ENCODE measurements at regions not wholly inside any gene's neighbourhood (a gene's known extent, or its start where the extent isn't known, plus 50 kb on each side); places are given as distances from the start of the nearest gene placed in this dataset.

GRCh38 chr7:118298771-118299170 lies 74.3 kb downstream of the ANKRD7 start:
- no peak for DNase-seq

GRCh38 chr7:118300177-118300576 lies 75.7 kb downstream of the ANKRD7 start:
- DNase-seq, result no peak

- DNase-seq, result no peak
Observed at GRCh38 chr7:118304100-118304499, 79.6 kb downstream of the ANKRD7 start.

GRCh38 chr7:118305671-118306070 lies 81.2 kb downstream of the ANKRD7 start:
- DNase-seq, result no peak

- DNase-seq, result no peak
Observed at GRCh38 chr7:118306771-118307170, 82.3 kb downstream of the ANKRD7 start.

- no peak for DNase-seq
Observed at GRCh38 chr7:118311121-118311836, 86.8 kb downstream of the ANKRD7 start.

- DNase-seq, result no peak
Observed at GRCh38 chr7:118312051-118312450, 87.5 kb downstream of the ANKRD7 start.

- no peak for DNase-seq
Observed at GRCh38 chr7:118312966-118313365, 88.5 kb downstream of the ANKRD7 start.

GRCh38 chr7:118324790-118325449 lies 100.4 kb downstream of the ANKRD7 start:
- no peak for DNase-seq

GRCh38 chr7:118325450-118325808 lies 100.9 kb downstream of the ANKRD7 start:
- no peak for DNase-seq

- no peak for DNase-seq
Observed at GRCh38 chr7:118327174-118327573, 102.7 kb downstream of the ANKRD7 start.

GRCh38 chr7:118328505-118329211 lies 104.2 kb downstream of the ANKRD7 start:
- DNase-seq, result no peak

- no peak for DNase-seq
Observed at GRCh38 chr7:118330388-118330787, 105.9 kb downstream of the ANKRD7 start.

GRCh38 chr7:118346748-118347147 lies 122.2 kb downstream of the ANKRD7 start:
- DNase-seq, result no peak

GRCh38 chr7:118349604-118350003 lies 125.1 kb downstream of the ANKRD7 start:
- no peak for DNase-seq

- DNase-seq, result no peak
Observed at GRCh38 chr7:118350260-118350659, 125.8 kb downstream of the ANKRD7 start.

- DNase-seq, result peak; percentile 22
Observed at GRCh38 chr7:118352867-118353453, 128.5 kb downstream of the ANKRD7 start.

- DNase-seq, result no peak
Observed at GRCh38 chr7:118366363-118366762, 141.9 kb downstream of the ANKRD7 start.

GRCh38 chr7:118368958-118369357 lies 144.5 kb downstream of the ANKRD7 start:
- DNase-seq, result no peak

- DNase-seq, result no peak
Observed at GRCh38 chr7:118369987-118370386, 145.5 kb downstream of the ANKRD7 start.

GRCh38 chr7:118372530-118372929 lies 148.0 kb downstream of the ANKRD7 start:
- DNase-seq, result no peak

- DNase-seq, result no peak
Observed at GRCh38 chr7:118389629-118390028, 165.1 kb downstream of the ANKRD7 start.

GRCh38 chr7:118404211-118404610 lies 179.7 kb downstream of the ANKRD7 start:
- no peak for DNase-seq

- DNase-seq, result peak; percentile 47
Observed at GRCh38 chr7:118418433-118418832, 193.9 kb downstream of the ANKRD7 start.
